SU-DHL-6 (cell line): ENCODE measurements at regions not wholly inside any gene's neighbourhood (a gene's known extent, or its start where the extent isn't known, plus 50 kb on each side); places are given as distances from the start of the nearest gene placed in this dataset.

Experiments used
- H2AFZ ChIP-seq: fragments of 200-600 bp; sonication (generic); 2 replicates; pipeline ENCODE4 v1.6.1; 2014; ENCODE audit warnings: low read depth, mild to moderate bottlenecking, moderate library complexity, mixed read lengths, antibody characterized with exemption, low read length; ENCODE audit not compliant: severe bottlenecking
- H3F3A ChIP-seq: fragments of 200-600 bp; shearing (Covaris generic); 2 replicates; pipeline ENCODE4 v1.6.0; 2016; ENCODE audit warnings: antibody characterized with exemption, mild to moderate bottlenecking; ENCODE audit not compliant: insufficient read depth
- H3K27ac ChIP-seq: fragments of 200-600 bp; sonication (generic); 2 replicates; pipeline ENCODE4 v1.5.1; 2016; ENCODE audit warnings: low read depth, mild to moderate bottlenecking, low read length, moderate library complexity, mixed read lengths
- H3K27me3 ChIP-seq: fragments of 200-600 bp; sonication (generic), shearing (Covaris generic); 2 replicates; pipeline ENCODE4 v1.6.0; 2014; ENCODE audit warnings: mild to moderate bottlenecking, low read length
- H3K36me3 ChIP-seq: fragments of 200-600 bp; sonication (generic); 2 replicates; pipeline ENCODE4 v1.6.1; 2014; ENCODE audit warnings: mild to moderate bottlenecking, low read length, mixed read lengths
- H3K4me2 ChIP-seq: fragments of 300-600, 200-600 bp; shearing (Covaris generic), sonication (generic); 2 replicates; pipeline ENCODE4 v1.6.0; 2014; ENCODE audit warnings: low read length, low read depth, mild to moderate bottlenecking; ENCODE audit not compliant: poor library complexity, severe bottlenecking
- H3K4me3 ChIP-seq: fragments of 200-600 bp; sonication (generic); 2 replicates; pipeline ENCODE4 v1.5.1; 2014; ENCODE audit warnings: antibody characterized with exemption, low read length, mild to moderate bottlenecking, mixed read lengths; ENCODE audit not compliant: insufficient read depth, poor library complexity, severe bottlenecking
- H3K79me2 ChIP-seq: fragments of 200-600 bp; sonication (generic); 2 replicates; pipeline ENCODE4 v1.6.1; 2014; ENCODE audit warnings: mild to moderate bottlenecking, low read length, moderate library complexity; ENCODE audit not compliant: insufficient read depth
- H3K9ac ChIP-seq: fragments of 200-600 bp; sonication (generic); 2 replicates; pipeline ENCODE4 v1.7.0; 2014; ENCODE audit warnings: mild to moderate bottlenecking, low read length
- H3K9me2 ChIP-seq: fragments of 200-600 bp; sonication (generic); replicated peaks from 2 replicates; pipeline ENCODE4 v1.6.1; 2014; ENCODE audit warnings: low read length; ENCODE audit not compliant: insufficient read depth
- H3K9me3 ChIP-seq: fragments of 200-600 bp; sonication (generic); 2 replicates; pipeline ENCODE4 v1.6.1; 2014; ENCODE audit warnings: low read length, mixed read lengths; ENCODE audit not compliant: insufficient read depth
- H4K20me1 ChIP-seq: fragments of 200-600 bp; sonication (generic); 2 replicates; pipeline ENCODE4 v1.6.1; 2014; ENCODE audit warnings: low read depth, mild to moderate bottlenecking, antibody characterized with exemption, low read length, moderate library complexity, mixed read lengths
- EZH2phosphoT487 ChIP-seq: fragments of 200-600 bp; sonication (generic), shearing (Covaris generic); conservative IDR thresholded peaks from 2 replicates; pipeline ENCODE4 v1.6.1; 2018; ENCODE audit warnings: mild to moderate bottlenecking, antibody characterized with exemption, low read length, moderate library complexity, mixed read lengths
- TF ChIP-seq, protein P1 (sequence below): fragments of 200-600 bp; sonication (generic); IDR thresholded peaks from one replicate; pipeline ENCODE4 v1.5.1; 2017; ENCODE audit warnings: antibody characterized with exemption, mild to moderate bottlenecking, low read length, moderate library complexity; ENCODE audit not compliant: insufficient read depth, poor library complexity, severe bottlenecking

DNA sequence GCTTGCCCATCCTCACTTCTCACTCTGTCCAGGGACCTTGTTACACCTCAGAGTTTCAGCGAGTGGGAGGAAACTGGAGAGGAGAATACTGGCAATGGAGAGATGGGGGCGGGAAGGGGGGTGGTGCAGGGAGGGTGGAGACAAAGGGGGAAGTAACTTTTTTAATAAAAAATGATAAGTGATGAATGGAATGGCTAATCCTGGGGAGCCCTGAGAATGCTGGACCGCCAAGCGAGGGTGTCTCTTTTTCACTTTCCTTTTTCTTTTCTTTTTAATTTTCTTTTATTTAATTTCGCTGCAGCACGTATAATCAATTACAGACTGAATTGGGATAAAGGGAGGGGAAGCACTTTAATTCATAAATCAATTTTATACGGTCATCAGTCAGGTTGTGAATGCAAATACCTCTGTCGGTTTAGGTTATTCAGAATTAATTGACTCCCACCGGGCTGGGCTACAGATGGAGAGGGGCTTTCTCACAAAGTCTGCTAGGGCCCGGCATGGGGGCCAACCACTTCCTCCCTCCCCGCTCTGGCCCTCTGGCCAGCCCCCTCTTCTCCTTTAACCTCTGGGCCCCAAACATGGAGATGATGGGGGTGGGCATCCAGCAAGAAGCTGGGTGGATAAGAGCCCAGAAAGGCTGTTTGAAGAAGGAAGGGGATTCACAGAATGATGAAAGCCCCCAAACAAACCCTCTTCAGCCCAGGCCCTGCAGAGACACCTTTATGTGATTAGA lies 106.8 kb upstream of the BOC start:
- no peak overlapping the region for H3K27ac ChIP-seq
- H3K27me3 ChIP-seq = no peaks in the 10 kb centered on the region
- TF ChIP-seq, protein P1, sequence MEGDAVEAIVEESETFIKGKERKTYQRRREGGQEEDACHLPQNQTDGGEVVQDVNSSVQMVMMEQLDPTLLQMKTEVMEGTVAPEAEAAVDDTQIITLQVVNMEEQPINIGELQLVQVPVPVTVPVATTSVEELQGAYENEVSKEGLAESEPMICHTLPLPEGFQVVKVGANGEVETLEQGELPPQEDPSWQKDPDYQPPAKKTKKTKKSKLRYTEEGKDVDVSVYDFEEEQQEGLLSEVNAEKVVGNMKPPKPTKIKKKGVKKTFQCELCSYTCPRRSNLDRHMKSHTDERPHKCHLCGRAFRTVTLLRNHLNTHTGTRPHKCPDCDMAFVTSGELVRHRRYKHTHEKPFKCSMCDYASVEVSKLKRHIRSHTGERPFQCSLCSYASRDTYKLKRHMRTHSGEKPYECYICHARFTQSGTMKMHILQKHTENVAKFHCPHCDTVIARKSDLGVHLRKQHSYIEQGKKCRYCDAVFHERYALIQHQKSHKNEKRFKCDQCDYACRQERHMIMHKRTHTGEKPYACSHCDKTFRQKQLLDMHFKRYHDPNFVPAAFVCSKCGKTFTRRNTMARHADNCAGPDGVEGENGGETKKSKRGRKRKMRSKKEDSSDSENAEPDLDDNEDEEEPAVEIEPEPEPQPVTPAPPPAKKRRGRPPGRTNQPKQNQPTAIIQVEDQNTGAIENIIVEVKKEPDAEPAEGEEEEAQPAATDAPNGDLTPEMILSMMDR = no peak
- TF ChIP-seq EZH2phosphoT487 = no peak

DNA sequence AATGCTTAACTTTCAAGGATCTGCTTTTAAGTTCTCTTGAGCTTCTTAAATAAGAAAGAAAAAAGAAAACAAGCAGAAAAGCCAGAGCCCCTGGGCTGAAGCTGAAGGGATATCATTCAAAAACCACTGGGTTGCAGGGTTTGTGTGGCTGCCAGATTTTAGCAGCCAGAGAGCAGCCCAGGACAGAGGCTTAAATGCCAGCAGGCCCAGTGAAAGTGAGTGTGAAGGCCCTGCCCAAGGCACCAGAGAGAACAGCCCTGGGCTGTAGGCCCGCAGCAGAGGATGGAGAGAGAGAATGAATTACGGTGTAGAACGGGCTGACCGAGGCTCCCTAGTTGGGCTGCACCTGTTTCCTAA lies 106.3 kb upstream of the BOC start:
- no peak overlapping the region for H2AFZ ChIP-seq
- H3K4me2 ChIP-seq = no peak overlapping the region
- no peaks in the 10 kb centered on the region for H3K9me2 ChIP-seq
- H4K20me1 ChIP-seq = no peaks in the 10 kb centered on the region
- no peak overlapping the region for H3K9ac ChIP-seq
- H3K36me3 ChIP-seq = no peaks in the 10 kb centered on the region
- H3K79me2 ChIP-seq = no peaks in the 10 kb centered on the region
- H3K9me3 ChIP-seq = no peaks in the 10 kb centered on the region
- H3K4me3 ChIP-seq = no peak overlapping the region
- no peaks in the 10 kb centered on the region for H3F3A ChIP-seq
- H3K27ac ChIP-seq = no peak overlapping the region
- no peaks in the 10 kb centered on the region for H3K27me3 ChIP-seq
- no peak for TF ChIP-seq EZH2phosphoT487
- TF ChIP-seq, protein P1 = no peak

More for the DNA sequence above, 106.8 kb upstream of the BOC start:
- Histone ChIP-seq H3K9ac (no peak overlapping the region), H3K9me3 (no peaks in the 10 kb centered on the region), H3K9me2 (no peaks in the 10 kb centered on the region), H3K79me2 (no peaks in the 10 kb centered on the region), H4K20me1 (no peaks in the 10 kb centered on the region), H3F3A (no peaks in the 10 kb centered on the region), H3K4me3 (no peak overlapping the region), H3K36me3 (no peaks in the 10 kb centered on the region), H2AFZ (no peak overlapping the region), H3K4me2 (no peak overlapping the region)

DNA sequence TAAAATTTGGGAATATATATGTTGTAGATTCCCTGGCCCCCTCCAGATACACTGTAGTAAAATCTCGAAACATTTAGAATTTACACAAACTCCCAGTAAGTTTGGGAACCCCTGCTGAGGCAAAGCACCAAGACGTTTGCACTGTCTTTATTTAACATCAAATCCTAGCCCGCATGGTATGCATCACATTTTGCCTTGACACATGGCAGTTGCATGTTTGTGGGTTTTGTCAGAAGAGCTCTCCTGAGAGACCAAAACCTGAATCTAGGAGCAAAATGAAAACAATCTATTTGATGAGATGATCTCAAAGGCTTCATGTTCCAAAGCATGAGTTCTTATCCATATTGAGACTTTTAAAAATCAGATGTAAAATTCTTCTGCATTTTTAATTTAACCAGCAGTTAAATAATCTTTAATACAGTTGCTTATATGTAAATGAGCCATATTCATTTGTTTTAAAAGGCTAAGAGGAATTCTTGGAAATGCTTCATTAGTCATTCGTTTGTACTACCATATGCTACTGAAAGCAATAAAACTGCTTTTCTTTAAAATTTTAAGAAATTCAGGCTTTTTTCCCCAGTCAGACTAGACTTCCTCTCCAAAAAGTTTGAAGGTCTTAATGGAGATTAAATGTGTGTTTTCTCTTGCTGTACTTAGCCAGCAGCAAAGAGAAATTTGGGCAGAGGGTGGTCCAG lies 105.2 kb upstream of the BOC start:
- Histone ChIP-seq H3K79me2 (no peaks in the 10 kb centered on the region), H3K4me2 (no peak overlapping the region), H3F3A (no peaks in the 10 kb centered on the region), H3K4me3 (no peak overlapping the region), H3K9ac (no peak overlapping the region), H3K9me2 (no peaks in the 10 kb centered on the region), H3K9me3 (no peaks in the 10 kb centered on the region), H3K36me3 (no peaks in the 10 kb centered on the region), H3K27me3 (no peaks in the 10 kb centered on the region), H2AFZ (no peak overlapping the region), H3K27ac (no peak overlapping the region), H4K20me1 (no peaks in the 10 kb centered on the region)
- TF ChIP-seq, protein P1 = no peak
- no peak for TF ChIP-seq EZH2phosphoT487
